ENCODE measurements at regions not wholly inside any gene's neighbourhood (a gene's known extent, or its start where the extent isn't known, plus 50 kb on each side); places are given as distances from the start of the nearest gene placed in this dataset.

GRCh38 chr6:50141100-50141499 lies 91.4 kb upstream of the DEFB112 start:
- H3K9ac ChIP-seq (ENCODE audit: low read depth in 2 of 2, low read length in 2 of 2): no peak overlapping the region
- no peak overlapping the region for H3K4me3 ChIP-seq
- H3K4me1 ChIP-seq: no peaks in the 10 kb centered on the region
- TF ChIP-seq, protein P1, sequence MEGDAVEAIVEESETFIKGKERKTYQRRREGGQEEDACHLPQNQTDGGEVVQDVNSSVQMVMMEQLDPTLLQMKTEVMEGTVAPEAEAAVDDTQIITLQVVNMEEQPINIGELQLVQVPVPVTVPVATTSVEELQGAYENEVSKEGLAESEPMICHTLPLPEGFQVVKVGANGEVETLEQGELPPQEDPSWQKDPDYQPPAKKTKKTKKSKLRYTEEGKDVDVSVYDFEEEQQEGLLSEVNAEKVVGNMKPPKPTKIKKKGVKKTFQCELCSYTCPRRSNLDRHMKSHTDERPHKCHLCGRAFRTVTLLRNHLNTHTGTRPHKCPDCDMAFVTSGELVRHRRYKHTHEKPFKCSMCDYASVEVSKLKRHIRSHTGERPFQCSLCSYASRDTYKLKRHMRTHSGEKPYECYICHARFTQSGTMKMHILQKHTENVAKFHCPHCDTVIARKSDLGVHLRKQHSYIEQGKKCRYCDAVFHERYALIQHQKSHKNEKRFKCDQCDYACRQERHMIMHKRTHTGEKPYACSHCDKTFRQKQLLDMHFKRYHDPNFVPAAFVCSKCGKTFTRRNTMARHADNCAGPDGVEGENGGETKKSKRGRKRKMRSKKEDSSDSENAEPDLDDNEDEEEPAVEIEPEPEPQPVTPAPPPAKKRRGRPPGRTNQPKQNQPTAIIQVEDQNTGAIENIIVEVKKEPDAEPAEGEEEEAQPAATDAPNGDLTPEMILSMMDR (IDR thresholded peaks at IDR 0.05): no peak
- no peak overlapping the region for H3K27ac ChIP-seq
- no peaks in the 10 kb centered on the region for H3K36me3 ChIP-seq
- no peaks in the 10 kb centered on the region for H3K9me3 ChIP-seq
- no peak for DNase-seq
- intact Hi-C loops (cut with DNase I): no loop called here
- H3K27me3 ChIP-seq: no peaks in the 10 kb centered on the region

DNA sequence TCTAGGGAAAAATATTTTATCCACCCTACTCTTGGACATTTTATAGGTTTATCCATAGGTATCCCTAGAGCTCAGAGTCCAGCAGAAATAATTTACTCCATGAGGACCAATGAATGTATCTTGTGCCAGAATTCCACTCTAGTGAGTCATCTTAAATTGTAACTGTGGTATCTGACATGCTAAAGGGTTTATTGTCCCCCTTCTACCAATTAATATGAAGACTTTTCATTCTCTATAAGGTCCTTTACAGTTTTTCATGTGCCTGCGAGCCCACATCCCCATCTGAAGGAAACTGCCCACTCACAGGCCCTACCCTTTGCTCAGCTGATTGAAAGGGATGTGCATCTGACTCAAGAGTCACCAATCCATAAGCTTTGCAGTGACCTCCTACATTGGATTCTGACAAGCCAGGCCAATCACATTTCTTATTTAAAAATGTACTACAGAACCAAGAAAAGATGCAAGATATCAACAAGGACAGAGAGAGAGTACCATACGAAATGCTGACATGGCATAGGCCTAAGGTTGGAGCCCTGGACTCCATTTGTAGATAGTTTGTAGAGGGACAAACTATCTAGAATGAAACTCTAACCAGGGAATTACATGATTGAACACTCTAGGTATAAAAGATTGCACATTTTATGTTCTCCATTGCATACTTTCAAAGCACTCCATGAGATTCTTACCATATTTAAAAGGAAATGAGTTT lies 93.4 kb upstream of the DEFB112 start:
- no peak overlapping the region for H3K27ac ChIP-seq
- TF ChIP-seq, protein P1 (IDR thresholded peaks at IDR 0.05): no peak
- no peaks in the 10 kb centered on the region for H3K4me1 ChIP-seq
- H3K9ac ChIP-seq (ENCODE audit: low read depth in 2 of 2, low read length in 2 of 2): no peak overlapping the region
- H3K36me3 ChIP-seq: no peaks in the 10 kb centered on the region
- H3K9me3 ChIP-seq: no peaks in the 10 kb centered on the region
- DNase-seq: no peak
- no peak overlapping the region for H3K4me3 ChIP-seq
- intact Hi-C loops (cut with DNase I): no loop called here
- H3K27me3 ChIP-seq: no peaks in the 10 kb centered on the region

DNA sequence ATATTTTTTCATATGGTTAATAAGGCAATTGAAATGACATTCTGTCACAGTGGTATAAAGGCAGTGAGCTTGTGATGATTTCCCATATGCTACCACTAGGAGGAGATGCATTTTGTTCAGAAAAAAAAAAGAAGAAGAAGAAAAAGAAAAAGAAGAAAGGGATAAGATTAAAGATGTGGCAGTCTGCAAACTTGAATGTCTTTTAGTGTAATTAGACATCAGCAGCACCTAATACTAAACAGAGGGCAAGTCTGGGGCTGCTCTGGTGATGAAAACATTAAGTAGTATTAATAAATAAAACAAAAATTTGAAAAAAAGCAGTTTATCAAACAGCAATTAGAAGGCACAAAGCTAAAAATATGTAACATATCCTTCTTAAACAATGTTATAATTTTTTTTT lies 95.4 kb upstream of the DEFB112 start:
- no peak overlapping the region for H3K9ac ChIP-seq (ENCODE audit: low read depth in 2 of 2, low read length in 2 of 2)
- intact Hi-C loops (cut with DNase I): no loop called here
- no peak for DNase-seq

DNA sequence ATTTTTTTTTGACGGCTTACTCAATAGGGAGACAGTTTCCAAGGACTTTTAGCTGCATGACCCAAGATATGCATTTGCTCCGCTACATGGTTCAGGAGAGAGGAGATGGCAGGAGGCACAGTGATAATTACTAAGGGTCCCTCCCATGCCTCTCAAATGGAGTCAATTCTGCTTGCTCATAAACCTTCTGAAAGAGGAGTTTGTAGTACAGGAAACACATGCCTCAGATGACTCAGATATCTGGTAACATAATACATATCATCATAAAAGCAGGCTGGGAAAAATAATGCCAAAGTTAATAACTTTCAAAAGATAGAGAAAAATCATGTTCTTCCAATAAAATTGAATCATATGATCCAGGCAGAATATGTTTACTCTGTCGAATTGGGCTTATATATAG lies 97.6 kb upstream of the DEFB112 start:
- no peak overlapping the region for H3K27ac ChIP-seq
- H3K9ac ChIP-seq (ENCODE audit: low read depth in 2 of 2, low read length in 2 of 2): no peak overlapping the region
- no peak for DNase-seq
- no peaks in the 10 kb centered on the region for H3K27me3 ChIP-seq
- no peaks in the 10 kb centered on the region for H3K9me3 ChIP-seq
- intact Hi-C loops (cut with DNase I): no loop called here
- TF ChIP-seq, protein P1 (IDR thresholded peaks at IDR 0.05): no peak
- H3K4me3 ChIP-seq: no peak overlapping the region
- no peaks in the 10 kb centered on the region for H3K36me3 ChIP-seq
- no peaks in the 10 kb centered on the region for H3K4me1 ChIP-seq

More for the DNA sequence above, 95.4 kb upstream of the DEFB112 start:
- no peaks in the 10 kb centered on the region for H3K27me3 ChIP-seq
- no peak overlapping the region for H3K27ac ChIP-seq
- TF ChIP-seq, protein P1 (IDR thresholded peaks at IDR 0.05): no peak
- H3K4me1 ChIP-seq: no peaks in the 10 kb centered on the region
- H3K9me3 ChIP-seq: no peaks in the 10 kb centered on the region
- no peak overlapping the region for H3K4me3 ChIP-seq
- no peaks in the 10 kb centered on the region for H3K36me3 ChIP-seq

GRCh38 chr6:50180646-50181045 lies 130.9 kb upstream of the DEFB112 start:
- Histone ChIP-seq H3K4me1 (no peaks in the 10 kb centered on the region), H3K36me3 (no peaks in the 10 kb centered on the region), H3K27me3 (no peaks in the 10 kb centered on the region), H3K27ac (no peak overlapping the region), H3K4me3 (no peak overlapping the region), H3K9ac (ENCODE audit: low read depth in 2 of 2, low read length in 2 of 2) (no peak overlapping the region), H3K9me3 (no peaks in the 10 kb centered on the region)
- DNase-seq: no peak
- intact Hi-C loops (cut with DNase I): no loop called here
- TF ChIP-seq, protein P1 (IDR thresholded peaks at IDR 0.05): no peak

Data from colonic mucosa (tissue), 4 donors.